Fibroblast of peridontal ligament (primary cell): ENCODE measurements at regions not wholly inside any gene's neighbourhood (a gene's known extent, or its start where the extent isn't known, plus 50 kb on each side); places are given as distances from the start of the nearest gene placed in this dataset.

Experiments used
- DNase-seq: peaks from one replicate; pipeline ENCODE4 v3.0.0-alpha.2; 2010; ENCODE audit errors: extremely low read depth

DNA sequence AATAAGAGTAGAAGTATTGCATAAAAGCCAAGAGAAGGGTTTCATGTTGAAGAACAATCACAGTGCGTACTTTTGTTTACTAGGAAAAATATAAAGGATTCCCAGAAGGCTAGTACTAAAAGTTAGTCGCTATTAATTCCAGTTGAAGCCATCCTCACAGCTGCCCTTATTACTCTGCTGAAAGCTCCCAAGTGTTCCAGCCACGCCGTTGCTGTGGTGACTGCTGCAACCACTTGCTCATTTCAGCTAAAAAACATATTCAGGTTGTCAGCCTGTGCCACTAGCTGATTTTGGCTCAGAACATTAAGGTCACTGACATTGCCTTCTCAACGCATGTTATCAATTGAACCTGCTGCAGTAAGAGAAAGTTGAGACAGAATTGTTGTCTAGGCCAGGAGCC is 87.1 kb upstream of the FNDC3A start:
- no peak for DNase-seq

DNA sequence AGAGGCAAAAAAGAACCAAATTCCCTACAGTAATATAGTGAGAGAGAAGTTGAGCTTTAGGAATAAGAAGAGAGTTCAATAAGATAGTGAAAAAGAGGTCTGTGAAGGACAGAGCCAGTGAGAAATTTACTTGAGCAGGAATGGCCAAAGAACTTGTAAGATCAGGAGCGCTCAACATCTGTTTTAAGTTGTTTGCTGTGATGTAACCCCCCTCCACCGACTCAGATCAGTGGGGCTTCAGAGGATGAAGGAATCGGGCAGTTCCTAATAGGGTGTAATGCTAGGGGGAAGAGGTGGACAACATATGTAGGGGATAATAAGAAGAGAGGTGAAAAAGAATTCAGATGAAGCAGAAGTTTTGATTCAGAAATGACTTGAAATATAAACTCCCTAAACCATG is 85.3 kb upstream of the FNDC3A start:
- no peak for DNase-seq

DNA sequence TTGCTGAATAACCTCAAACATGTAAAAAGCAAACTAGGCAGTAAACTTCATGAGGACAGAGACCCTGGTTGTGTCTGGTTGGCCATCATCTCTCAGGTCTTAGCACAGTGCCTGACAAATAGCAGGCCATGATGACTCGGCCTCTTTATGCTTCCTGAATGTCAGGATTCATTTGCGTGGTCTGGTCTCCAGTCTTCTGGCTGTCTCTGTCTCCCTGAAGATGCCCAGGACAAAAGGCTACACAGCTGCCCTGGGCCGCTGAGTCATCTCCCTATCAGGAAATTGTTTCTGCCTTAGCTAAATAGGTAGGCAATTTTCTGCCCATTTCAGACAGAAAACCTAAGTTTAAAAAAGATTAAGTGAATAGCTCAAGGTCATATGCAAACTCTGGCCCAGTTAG is 84.1 kb upstream of the FNDC3A start:
- no peak for DNase-seq

DNA sequence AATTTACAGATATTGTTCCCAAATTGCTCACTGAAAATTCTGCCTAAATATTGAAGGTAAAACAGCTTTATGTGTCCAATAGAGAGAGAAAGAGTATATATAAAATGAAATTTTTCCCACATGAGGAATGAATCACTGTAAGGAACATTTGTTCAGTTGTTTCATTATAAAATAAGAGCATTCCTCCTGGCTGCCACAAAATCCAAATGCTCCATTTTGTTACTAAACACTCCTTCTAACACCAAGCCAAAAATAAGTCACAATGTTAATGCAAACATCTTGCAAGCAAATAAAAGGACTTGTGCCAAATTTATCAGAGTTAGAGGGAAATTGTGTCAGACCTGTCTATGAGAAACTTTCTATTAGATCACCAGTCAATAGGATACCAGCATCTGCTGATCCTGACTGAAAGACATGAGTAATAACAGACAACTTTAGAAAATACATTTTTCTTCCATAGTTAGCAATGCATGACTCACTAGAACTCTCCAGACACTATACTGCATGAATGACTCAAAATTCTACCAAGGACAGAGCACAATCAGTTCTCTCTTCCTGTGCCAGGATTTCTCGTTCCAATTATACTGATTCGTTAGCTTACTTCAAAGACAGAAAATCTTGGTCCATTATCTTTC is 83.5 kb upstream of the FNDC3A start:
- peak; percentile 86 for DNase-seq

DNA sequence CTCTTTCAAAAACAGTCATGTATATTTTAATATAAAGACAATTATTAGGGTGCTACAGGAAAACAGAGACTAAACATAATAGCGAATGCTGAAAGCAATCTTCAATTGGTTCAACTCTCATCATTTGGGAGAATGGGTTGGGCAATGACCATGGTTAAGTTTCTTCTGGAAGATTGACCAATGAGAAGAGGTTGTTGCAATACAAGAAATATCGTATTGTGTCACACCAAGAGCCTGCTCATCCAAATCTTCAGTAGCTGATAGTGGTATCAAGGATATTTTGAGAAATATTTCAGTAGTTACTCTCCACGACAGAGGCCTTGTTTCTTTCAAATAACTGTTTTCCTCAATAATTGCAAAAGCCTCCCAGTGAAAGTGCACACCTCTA is 83.0 kb upstream of the FNDC3A start:
- no peak for DNase-seq

DNA sequence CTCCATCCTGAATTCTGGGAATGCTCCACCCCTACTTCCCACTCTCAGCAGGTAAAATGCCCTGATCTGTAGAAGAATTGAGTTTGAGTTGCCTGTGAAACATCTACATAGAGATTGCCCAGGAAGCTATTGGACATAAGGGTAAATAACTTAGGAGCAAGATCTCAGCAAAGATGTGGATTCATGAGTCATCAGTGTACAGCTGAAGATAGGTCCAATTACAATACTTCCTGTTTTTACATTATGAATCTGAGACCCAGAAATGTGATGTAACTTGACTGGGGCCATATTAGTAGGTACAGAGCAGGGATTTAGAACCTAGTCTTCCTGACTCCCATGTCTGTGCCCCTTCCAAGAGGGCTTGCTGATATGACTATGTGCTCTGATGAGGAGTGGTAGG is 79.4 kb upstream of the FNDC3A start:
- DNase-seq: peak; percentile 31

DNA sequence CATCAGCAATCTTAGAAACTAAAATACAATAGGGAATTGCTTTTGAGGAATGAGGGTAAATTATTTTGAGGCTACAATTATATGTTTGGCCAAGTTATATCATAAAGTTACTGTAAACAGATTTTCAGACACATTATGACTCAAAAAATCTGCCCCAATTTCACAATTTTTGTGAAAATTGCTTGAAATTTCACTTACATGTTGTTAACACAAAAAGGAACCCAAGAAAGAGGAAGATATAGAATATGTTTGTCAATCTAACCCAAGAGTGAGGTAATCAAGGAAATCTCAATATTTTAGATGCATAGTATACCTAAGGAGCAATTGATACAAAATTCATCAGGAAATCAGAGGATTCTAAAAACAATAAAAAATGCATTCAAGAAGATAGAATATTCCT is 73.9 kb upstream of the FNDC3A start:
- no peak for DNase-seq

DNA sequence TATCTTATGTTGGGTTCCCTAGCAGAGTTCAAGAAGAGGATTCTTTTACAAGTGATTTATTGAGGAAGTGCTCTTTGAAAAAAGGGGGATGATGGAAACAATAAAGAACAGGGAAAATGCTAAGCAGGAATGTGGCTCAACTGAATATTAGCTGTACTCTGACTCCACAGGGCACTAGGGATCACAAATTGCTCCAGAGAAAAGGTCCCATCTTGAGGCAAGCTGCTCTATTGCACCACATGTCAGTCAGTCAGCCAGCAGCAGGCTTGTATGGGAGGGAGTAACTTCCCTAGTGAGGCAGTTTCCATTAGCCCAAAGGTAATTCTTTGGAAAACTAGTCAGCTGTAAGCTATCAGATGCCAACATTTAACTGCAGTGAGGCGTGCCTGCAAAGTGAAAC is 73.3 kb upstream of the FNDC3A start:
- no peak for DNase-seq

DNA sequence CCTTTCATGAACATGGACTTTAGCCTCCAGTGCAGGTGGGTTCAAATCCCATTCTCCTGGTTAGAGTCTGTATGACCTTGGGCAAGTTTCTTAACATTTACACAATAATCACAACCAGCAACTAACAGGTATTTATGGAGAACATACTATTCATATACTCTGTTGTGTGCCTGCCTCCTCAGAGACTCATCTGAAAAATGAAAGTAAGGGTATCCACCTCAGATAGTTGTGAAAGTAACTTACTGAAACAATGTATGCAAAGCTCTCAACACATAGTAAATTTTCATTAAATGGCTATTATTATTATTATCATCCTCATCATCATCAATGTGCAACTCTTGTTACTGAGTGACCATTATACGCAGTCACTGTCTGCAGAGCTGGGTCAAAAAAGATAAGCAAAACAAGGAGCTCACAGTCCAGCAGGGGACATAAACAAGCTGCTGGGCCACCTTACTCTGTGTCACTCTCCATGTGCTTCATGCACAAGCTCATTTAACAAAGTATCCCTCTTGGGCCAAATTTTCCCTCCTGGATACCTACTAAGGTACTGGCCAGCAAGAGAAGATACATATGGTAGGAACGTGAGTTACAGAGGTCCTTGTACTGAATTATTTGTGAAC is 70.9 kb upstream of the FNDC3A start:
- no peak for DNase-seq

DNA sequence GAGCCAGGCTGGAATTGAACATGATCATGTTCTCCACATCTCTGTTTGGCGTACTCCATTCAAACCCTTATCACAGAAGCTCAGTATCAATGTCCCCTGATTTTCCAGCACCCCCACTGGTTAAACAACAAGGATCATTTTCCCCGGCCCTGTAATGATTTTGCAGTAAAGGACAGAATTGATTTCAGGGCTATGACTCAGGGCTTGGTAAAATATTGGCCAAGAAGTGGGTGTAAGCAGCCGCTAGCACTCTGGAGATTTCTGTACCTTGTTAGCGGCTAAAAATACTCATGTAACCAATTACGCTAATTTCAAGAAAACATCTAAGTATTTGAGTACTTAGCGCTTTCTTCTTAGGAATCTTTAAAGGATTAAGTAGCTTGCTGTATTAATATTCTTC is 69.5 kb upstream of the FNDC3A start:
- DNase-seq: no peak

DNA sequence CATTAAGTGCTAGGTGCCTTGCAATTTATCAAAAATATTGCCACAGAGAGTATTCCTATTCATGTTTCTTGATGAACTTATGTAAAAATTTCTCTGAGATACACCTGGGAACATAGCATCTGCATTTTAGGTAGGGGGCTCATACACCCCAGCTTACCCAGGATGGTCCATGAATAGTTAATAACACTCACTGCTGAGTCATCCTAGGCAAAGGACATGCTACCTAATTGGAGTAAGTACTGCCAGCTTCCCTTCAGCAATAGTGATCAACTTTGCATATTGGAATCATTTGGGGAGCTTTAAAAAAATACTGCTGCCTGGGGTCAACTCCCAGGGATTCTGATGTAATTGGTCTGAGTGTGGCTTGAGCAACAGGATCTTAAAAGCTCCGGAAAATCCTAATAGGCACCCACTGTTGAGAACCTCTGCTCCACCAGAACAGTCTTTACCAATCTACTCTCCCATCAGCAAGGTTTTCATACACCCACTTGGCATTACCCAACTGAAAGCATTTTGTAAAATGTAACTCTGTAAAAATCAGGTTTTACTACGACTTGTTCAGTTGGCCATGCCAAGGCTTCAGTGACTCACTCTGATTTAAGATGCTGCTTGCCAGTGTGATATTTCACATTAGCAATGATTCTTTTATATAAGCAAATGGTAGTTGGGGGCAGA is 67.2 kb upstream of the FNDC3A start:
- DNase-seq: peak; percentile 58

DNA sequence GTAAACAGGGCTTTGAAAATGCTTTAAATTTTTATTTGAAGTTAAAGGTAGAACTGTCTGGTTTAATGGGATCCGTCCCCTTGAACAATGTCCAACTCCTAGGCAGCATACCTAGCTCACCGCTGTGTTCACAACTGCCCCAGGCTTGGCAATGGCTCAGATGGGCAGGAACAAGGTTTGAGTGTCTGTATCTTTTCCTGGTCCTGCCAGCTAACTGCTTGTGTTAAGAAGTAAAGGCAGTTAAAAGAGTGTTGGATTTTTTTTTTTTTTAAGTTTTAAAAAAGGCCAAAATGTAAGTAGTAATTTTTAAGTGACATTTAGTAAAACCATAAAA is 66.7 kb upstream of the FNDC3A start:
- no peak for DNase-seq

DNA sequence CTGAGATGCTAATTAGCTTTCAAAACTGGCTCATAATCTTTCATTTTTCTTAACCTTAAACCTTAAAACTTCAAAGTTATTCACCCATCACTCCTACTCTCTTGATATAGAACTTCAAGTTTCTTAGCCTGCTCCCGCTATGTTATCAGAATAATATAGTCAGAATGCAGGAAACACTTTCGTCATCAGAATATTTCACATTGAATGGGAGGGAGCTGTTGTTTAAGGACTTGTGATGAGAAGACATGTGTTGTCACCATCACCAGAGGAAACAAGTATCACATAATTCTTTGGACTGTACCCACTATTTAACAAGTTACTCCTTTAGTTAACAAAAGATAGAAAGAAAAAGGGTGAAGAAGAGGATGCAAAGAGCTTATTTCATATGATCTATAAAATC is 65.0 kb upstream of the FNDC3A start:
- no peak for DNase-seq

DNA sequence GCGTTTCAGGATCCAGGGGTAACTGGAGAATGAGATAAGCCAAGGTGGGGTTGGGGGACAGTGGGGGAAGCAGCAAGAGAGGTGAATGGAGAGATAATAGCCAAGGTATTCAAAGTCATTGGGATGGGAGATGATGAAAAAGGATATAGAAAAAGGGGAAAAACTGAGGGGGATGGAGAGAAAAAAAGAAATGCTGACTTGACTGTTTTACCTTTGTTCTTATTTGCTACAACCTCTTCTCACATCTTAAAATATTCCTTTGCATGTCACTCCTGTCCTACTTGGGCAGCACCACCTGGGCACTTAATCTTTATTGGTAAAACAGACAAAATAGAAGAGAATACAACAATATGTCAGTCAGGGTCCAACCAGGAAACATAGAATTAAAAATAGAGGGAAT is 56.0 kb upstream of the FNDC3A start:
- DNase-seq: no peak

DNA sequence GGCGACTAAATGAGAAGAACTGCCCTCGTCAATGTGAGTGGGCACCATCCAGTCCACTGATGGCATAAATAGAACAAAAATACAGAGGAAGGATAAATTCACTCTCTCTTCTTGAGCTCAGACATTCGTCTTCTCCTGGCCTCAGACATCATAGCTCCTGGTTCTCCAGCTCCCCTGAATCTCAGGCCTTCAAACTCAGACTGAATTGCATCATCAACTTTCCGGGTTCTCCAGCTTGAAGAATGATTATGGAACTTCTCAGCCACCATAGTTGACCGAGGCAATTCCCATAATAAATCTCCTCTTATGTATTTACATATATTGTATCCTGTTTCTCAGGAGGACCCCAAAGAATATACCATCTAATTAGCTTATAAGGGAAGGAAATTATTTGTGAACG is 55.0 kb upstream of the FNDC3A start:
- no peak for DNase-seq

DNA sequence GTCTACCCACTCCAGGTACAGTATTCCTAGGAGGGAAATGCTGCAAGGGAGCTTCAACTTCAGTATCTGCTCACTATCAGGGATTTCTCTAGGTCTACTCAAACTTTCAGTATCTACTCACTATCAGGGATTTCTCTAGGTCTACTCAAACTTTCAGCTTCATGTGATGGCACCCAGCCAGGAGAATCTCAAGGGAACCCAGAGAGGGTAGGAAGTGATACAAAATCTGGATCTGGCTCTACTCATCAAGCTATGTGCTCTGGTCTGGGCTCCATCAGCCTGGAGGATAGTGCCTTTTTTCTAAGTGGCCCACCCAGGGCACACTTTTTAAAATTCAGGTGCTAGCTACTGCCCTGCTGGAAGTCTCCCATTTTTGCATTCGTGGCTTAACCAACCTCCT is 52.3 kb upstream of the FNDC3A start:
- DNase-seq: no peak

DNA sequence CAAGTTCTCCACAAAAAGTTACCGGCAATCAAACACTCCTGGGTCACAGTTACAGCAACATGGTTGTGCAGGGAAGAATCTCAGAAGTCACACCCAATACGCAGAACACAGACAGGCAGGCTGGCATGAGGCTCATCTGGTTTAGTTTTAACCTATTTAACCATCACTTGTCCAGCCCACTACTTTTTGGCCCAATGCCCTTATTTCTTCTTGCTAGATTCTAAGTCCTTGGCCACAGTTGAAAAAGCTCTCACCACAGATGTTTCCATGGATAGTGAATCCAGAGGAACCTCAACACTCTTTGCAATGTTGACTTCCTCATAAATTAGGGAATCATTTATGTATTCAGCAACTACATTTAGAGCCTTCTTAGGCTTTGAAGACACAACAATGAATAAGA is 50.7 kb upstream of the FNDC3A start:
- no peak for DNase-seq
